ENCODE measurements at regions not wholly inside any gene's neighbourhood (a gene's known extent, or its start where the extent isn't known, plus 50 kb on each side); places are given as distances from the start of the nearest gene placed in this dataset.

DNA sequence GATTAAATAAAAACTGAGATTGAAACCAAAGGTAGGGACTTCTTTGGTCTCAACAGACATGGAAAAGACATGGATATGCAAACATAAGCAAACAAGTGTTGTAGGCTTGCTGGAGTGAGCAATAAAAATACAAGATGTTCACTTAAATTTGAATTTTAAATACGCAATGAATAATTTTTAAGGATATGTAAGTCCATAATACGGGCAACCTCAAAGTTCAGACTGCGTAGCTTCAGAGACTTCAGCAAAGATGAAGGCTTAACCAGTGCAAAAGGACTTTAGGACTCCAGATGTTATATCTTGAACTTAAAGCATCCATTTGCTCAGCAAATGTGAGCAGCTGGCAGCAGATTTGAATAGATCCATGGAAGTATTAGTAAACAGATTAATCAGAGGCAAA, 549.3 kb downstream of the ARAP2 start:
- H3K27ac ChIP-seq, result no peak overlapping the region
- no peak for DNase-seq (ENCODE audit: low spot score in 2 of 2)
- H3K9me3 ChIP-seq, result no peaks in the 10 kb centered on the region
- no peak overlapping the region for H3K4me3 ChIP-seq
- H3K27me3 ChIP-seq, result no peaks in the 10 kb centered on the region
- peaks cover 0 to 4% (median 1%) of the 10 kb centered on the region in 4 donors for H3K4me1 ChIP-seq
- H3K36me3 ChIP-seq, result no peaks in the 10 kb centered on the region
- 75 to 90% methylated on average over 3 of the region's 3 CpGs for WGBS, 2 donors
- TF ChIP-seq, protein P1, sequence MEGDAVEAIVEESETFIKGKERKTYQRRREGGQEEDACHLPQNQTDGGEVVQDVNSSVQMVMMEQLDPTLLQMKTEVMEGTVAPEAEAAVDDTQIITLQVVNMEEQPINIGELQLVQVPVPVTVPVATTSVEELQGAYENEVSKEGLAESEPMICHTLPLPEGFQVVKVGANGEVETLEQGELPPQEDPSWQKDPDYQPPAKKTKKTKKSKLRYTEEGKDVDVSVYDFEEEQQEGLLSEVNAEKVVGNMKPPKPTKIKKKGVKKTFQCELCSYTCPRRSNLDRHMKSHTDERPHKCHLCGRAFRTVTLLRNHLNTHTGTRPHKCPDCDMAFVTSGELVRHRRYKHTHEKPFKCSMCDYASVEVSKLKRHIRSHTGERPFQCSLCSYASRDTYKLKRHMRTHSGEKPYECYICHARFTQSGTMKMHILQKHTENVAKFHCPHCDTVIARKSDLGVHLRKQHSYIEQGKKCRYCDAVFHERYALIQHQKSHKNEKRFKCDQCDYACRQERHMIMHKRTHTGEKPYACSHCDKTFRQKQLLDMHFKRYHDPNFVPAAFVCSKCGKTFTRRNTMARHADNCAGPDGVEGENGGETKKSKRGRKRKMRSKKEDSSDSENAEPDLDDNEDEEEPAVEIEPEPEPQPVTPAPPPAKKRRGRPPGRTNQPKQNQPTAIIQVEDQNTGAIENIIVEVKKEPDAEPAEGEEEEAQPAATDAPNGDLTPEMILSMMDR (IDR thresholded peaks at IDR 0.05), result no peak

DNA sequence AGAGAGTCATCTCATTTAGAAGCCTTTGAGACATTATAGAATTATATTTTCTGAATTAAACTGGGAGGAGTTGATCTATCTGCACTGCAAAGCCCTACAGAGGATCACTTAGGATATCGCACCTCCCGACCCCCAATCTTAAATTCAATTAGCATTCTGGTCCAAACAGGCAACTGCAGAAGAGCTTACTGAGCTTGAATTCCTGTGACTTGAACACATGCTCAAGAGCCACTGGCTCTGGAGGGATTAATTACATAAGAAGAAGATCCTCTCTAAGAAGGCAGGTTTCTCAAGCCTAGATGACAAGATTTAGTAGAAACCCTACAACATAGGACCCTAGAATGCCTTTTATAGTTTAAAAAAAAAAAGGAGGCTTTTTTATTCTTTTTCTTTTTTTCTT, 548.9 kb downstream of the ARAP2 start:
- Histone ChIP-seq H3K27me3 (no peaks in the 10 kb centered on the region), H3K9me3 (no peaks in the 10 kb centered on the region), H3K4me1 (no peaks in the 10 kb centered on the region), H3K4me3 (no peak overlapping the region), H3K36me3 (no peaks in the 10 kb centered on the region), H3K27ac (no peak overlapping the region)
- no peak for DNase-seq (ENCODE audit: low spot score in 2 of 2)
- 82 to 88% methylated on average over 2 of the region's 2 CpGs for WGBS, 2 donors
- no peak for TF ChIP-seq POLR2A (IDR thresholded peaks at IDR 0.05)
- TF ChIP-seq, protein P1 (IDR thresholded peaks at IDR 0.05), result no peak
- TF ChIP-seq EP300 (IDR thresholded peaks at IDR 0.05), result no peak

DNA sequence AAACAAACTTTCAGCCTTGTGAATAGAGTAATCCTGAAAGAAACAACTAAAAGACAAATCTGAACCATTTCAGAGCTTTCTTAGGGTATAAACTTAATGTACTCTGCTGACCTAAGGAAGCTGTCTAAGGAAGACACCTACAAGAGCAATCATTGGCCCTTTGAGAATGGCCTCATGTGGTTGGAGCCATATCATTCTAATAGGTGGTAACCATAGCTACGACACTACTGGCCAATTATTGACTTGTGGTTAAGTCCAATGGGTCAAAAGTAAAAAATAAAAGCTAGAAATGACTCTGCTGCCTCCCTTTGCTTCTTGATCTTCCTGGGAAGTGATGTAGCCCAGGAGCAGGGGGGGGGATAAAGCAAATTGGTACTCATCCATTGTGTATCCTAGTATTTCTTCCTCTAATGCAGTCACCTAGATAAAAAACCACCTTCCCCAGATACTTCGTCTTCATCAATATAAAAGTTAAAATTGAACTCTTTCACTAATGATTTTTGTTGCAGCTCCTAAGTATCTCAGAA, 547.0 kb downstream of the ARAP2 start:
- no peaks in the 10 kb centered on the region for H3K36me3 ChIP-seq
- H3K9me3 ChIP-seq, result no peaks in the 10 kb centered on the region
- H3K27ac ChIP-seq, result no peak overlapping the region
- TF ChIP-seq POLR2A (IDR thresholded peaks at IDR 0.05), result no peak
- no peak for DNase-seq (ENCODE audit: low spot score in 2 of 2)
- no peak overlapping the region for H3K4me3 ChIP-seq
- no peaks in the 10 kb centered on the region for H3K27me3 ChIP-seq
- no peaks in the 10 kb centered on the region for H3K4me1 ChIP-seq
- WGBS, 2 donors, result 83 to 96% methylated on average over 2 of the region's 2 CpGs

DNA sequence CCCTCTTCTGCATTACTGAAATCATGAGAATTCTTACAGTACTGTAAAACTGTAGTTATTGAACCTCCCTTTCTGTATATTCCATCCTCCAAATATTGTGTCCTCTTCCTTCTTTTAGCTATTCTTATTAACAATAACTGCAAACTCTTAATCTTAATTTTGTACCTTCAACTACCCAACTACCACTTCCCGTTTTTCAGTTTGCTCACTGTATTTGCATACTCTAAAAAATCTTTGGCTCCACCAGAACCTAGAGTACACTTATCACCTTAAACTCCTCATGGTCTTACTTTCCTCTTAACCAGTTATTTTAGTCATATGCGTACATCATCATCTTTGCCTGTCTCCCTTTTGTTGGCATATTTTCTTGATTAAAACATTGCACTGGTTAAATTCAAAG, 543.7 kb downstream of the ARAP2 start:
- WGBS, 2 donors, result 90 to 94% methylated on average over 2 of the region's 2 CpGs
- Histone ChIP-seq H3K9me3 (no peaks in the 10 kb centered on the region), H3K36me3 (no peaks in the 10 kb centered on the region), H3K27me3 (no peaks in the 10 kb centered on the region), H3K4me3 (no peak overlapping the region), H3K27ac (no peak overlapping the region), H3K4me1 (no peaks in the 10 kb centered on the region)
- no peak for DNase-seq (ENCODE audit: low spot score in 2 of 2)
- TF ChIP-seq, protein P1 (IDR thresholded peaks at IDR 0.05), result no peak
- TF ChIP-seq POLR2A (IDR thresholded peaks at IDR 0.05) (no peak), EP300 (IDR thresholded peaks at IDR 0.05) (no peak)

DNA sequence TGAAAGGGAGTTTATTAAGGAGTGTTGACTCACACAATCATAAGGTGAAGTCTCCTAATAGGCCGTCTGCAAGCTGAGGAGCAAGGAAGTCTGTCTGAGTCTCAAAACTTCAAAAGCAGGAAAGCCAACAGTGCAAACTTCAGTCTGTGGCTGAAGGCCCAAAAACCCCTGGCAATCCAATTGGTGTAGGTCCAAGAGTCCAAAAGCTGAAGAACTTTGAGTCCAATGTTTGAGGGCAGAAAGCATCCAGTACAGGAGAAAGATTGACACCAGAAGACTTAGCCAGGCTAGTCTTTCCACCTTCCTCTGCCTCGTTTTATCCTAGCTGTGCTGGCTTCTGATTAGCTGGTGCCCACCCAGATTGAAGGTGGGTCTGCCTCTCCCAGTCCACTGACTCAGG, 535.2 kb downstream of the ARAP2 start:
- Histone ChIP-seq H3K9me3 (peaks cover 0 to 28% (median 0%) of the 10 kb centered on the region in 4 donors), H3K27me3 (no peaks in the 10 kb centered on the region), H3K4me3 (no peak overlapping the region), H3K4me1 (no peaks in the 10 kb centered on the region), H3K36me3 (no peaks in the 10 kb centered on the region), H3K27ac (no peak overlapping the region)
- DNase-seq (ENCODE audit: low spot score in 2 of 2), result no peak
- 85 to 92% methylated on average over 2 of the region's 2 CpGs for WGBS, 2 donors
- TF ChIP-seq POLR2A (IDR thresholded peaks at IDR 0.05) (no peak), EP300 (IDR thresholded peaks at IDR 0.05) (no peak)
- TF ChIP-seq, protein P1 (IDR thresholded peaks at IDR 0.05), result no peak

DNA sequence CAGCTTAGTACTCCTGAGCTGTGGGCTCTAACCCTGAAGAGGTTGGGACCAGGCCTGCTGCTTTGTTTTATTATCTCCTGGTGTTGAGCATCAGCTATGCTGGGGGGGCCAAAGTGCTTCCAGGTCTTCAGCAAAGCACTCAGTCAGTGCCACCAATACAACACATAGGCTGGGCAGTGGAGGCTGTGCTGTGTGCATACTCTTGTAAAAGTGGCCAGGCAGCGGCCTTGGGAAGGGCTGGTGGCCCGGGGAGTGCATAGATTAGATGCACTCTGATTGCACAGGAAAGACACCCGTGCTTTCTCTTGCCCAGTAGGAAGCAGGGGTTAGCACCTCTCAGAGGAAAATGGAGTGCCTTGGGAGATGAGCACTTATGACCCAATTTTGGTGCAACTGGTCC, 534.0 kb downstream of the ARAP2 start:
- no peaks in the 10 kb centered on the region for H3K27me3 ChIP-seq
- WGBS, 2 donors, result 65 to 85% methylated on average over 2 to 3 of the region's 3 CpGs
- H3K4me1 ChIP-seq, result no peaks in the 10 kb centered on the region
- no peak overlapping the region for H3K27ac ChIP-seq
- H3K36me3 ChIP-seq, result no peaks in the 10 kb centered on the region
- no peak overlapping the region for H3K4me3 ChIP-seq
- DNase-seq (ENCODE audit: low spot score in 2 of 2), result no peak
- TF ChIP-seq EP300 (IDR thresholded peaks at IDR 0.05) (no peak), POLR2A (IDR thresholded peaks at IDR 0.05) (no peak)
- TF ChIP-seq, protein P1 (IDR thresholded peaks at IDR 0.05), result no peak
- H3K9me3 ChIP-seq, result peaks cover 0 to 37% (median 0%) of the 10 kb centered on the region in 4 donors
